Calu3 (cell line): ENCODE measurements at regions not wholly inside any gene's neighbourhood (a gene's known extent, or its start where the extent isn't known, plus 50 kb on each side); places are given as distances from the start of the nearest gene placed in this dataset.

Experiments
- BruUV-seq: library from RNA; stranded (reverse); fragments of 400-500 nt; replicated peaks from 2 replicates; lab custom pipeline; 2021; lab: Mats Ljungman, UMichigan
- CTCF ChIA-PET: fragments of 300-600 bp; sonication (Branson Sonifier 250); formaldehyde crosslinking; loops from one replicate; lab custom pipeline; 2022; ENCODE audit warnings: antibody characterized with exemption; lab: Charles Lee
- DNase-seq: peaks from one replicate; pipeline ENCODE4 v3.0.0; 2022
- H3K27ac Mint-ChIP-seq: one replicate; pipeline ENCODE4 v1.8.0; 2022; ENCODE audit warnings: mixed read lengths; ENCODE audit not compliant: unreplicated experiment
- H3K27me3 Mint-ChIP-seq: one replicate; pipeline ENCODE4 v1.8.0; 2022; ENCODE audit warnings: mixed read lengths; ENCODE audit not compliant: unreplicated experiment
- H3K36me3 Mint-ChIP-seq: one replicate; pipeline ENCODE4 v1.8.0; 2022; ENCODE audit warnings: mild to moderate bottlenecking, moderate library complexity, mixed read lengths; ENCODE audit not compliant: insufficient read depth, unreplicated experiment
- H3K4me1 Mint-ChIP-seq: one replicate; pipeline ENCODE4 v1.8.0; 2022; ENCODE audit warnings: mild to moderate bottlenecking, low read depth, mixed read lengths; ENCODE audit not compliant: unreplicated experiment
- H3K4me3 Mint-ChIP-seq: one replicate; pipeline ENCODE4 v1.8.0; 2022; ENCODE audit warnings: mild to moderate bottlenecking, low read depth, moderate library complexity, mixed read lengths; ENCODE audit not compliant: unreplicated experiment
- H3K9me3 Mint-ChIP-seq: one replicate; pipeline ENCODE4 v1.8.0; 2022; ENCODE audit warnings: low read depth, mixed read lengths; ENCODE audit not compliant: unreplicated experiment
- intact Hi-C: fragments of 100-400 bp; cut with micrococcal nuclease; formaldehyde crosslinking; loops from one replicate; pipeline ENCODE4 v1.10.0; 2022; ENCODE audit not compliant: unreplicated experiment
- TF ChIP-seq, protein P1 (sequence below): fragments of 200-600 bp; IDR thresholded peaks from one replicate; pipeline ENCODE4 v1.8.0; 2022; ENCODE audit warnings: antibody characterized with exemption; ENCODE audit not compliant: unreplicated experiment

DNA sequence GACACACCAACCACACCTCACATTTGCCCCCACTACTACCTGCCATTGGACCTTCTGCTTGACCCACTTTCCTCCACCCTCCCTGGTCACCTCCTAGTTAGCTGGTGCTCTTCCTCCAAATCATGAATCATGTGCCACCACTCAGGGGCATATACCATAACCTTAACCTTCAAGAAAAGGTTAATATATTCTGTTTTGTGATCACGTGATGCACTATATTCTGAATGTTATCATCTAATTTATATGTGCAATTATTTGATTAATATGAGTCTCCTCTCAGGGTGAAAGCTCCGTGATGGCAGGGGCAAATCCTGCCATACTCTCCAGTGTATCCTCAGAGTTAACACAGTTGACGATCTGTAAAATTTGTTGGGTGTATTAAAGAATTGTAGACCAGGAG, 635.5 kb downstream of the XPNPEP1 start:
- no peak overlapping the region for H3K4me3 Mint-ChIP-seq
- H3K27me3 Mint-ChIP-seq, result no peaks in the 10 kb centered on the region
- TF ChIP-seq, protein P1, sequence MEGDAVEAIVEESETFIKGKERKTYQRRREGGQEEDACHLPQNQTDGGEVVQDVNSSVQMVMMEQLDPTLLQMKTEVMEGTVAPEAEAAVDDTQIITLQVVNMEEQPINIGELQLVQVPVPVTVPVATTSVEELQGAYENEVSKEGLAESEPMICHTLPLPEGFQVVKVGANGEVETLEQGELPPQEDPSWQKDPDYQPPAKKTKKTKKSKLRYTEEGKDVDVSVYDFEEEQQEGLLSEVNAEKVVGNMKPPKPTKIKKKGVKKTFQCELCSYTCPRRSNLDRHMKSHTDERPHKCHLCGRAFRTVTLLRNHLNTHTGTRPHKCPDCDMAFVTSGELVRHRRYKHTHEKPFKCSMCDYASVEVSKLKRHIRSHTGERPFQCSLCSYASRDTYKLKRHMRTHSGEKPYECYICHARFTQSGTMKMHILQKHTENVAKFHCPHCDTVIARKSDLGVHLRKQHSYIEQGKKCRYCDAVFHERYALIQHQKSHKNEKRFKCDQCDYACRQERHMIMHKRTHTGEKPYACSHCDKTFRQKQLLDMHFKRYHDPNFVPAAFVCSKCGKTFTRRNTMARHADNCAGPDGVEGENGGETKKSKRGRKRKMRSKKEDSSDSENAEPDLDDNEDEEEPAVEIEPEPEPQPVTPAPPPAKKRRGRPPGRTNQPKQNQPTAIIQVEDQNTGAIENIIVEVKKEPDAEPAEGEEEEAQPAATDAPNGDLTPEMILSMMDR, result no peak
- BruUV-seq, result no TSS peak
- CTCF ChIA-PET, result no interaction called here
- peaks cover 9% of the 10 kb centered on the region for H3K9me3 Mint-ChIP-seq
- H3K36me3 Mint-ChIP-seq, result no peaks in the 10 kb centered on the region
- H3K27ac Mint-ChIP-seq, result no peak overlapping the region
- intact Hi-C loops, result no loop called here
- no peaks in the 10 kb centered on the region for H3K4me1 Mint-ChIP-seq
- no peak for DNase-seq

DNA sequence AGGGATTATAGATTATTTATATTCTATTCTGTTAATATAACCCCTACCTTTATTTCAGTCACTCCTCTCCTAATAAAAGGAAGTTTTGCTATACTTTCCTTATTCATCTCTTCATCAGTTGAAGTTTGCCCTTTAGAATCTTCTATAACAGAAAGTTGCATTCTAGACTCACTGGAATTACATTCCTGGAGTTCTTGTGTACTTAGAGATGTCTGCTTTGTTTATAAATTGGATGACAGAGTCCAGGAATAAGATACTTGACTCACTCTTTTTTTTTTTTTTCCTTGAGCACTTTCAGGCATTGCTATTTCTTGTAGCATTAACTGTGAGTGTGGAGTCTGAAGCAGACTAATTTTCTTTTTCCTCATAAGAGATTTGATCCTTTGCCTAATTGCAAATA, 640.8 kb downstream of the XPNPEP1 start:
- Mint-ChIP-seq H3K27me3 (no peaks in the 10 kb centered on the region), H3K36me3 (no peaks in the 10 kb centered on the region), H3K4me3 (no peak overlapping the region), H3K9me3 (peaks cover 9% of the 10 kb centered on the region), H3K27ac (no peak overlapping the region), H3K4me1 (no peaks in the 10 kb centered on the region)
- no TSS peak for BruUV-seq
- no peak for DNase-seq
- intact Hi-C loops, result no loop called here
- CTCF ChIA-PET, result no interaction called here
- TF ChIP-seq, protein P1, result no peak

DNA sequence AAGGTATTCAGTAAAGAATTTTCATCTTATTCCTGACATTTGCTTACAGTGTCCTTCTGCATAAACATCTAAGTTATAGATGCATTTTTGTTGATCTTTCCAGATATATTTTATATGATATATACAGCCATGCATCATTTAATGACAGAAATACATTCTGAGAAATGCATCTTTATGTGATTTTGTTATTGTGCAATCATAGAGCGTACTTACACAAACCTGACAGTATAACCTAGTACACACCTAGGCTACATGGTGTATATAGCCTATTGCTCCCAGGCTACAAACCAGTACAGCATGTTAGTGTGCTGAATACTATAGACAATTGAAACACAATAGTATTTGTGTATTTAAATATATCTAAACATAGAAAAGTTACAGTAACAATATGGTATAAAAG, 642.0 kb downstream of the XPNPEP1 start:
- no TSS peak for BruUV-seq
- Mint-ChIP-seq H3K27ac (no peak overlapping the region), H3K27me3 (no peaks in the 10 kb centered on the region), H3K4me3 (no peak overlapping the region), H3K36me3 (no peaks in the 10 kb centered on the region), H3K9me3 (peaks cover 3% of the 10 kb centered on the region), H3K4me1 (no peaks in the 10 kb centered on the region)
- intact Hi-C loops, result no loop called here
- TF ChIP-seq, protein P1, result no peak
- DNase-seq, result no peak
- CTCF ChIA-PET, result no interaction called here

DNA sequence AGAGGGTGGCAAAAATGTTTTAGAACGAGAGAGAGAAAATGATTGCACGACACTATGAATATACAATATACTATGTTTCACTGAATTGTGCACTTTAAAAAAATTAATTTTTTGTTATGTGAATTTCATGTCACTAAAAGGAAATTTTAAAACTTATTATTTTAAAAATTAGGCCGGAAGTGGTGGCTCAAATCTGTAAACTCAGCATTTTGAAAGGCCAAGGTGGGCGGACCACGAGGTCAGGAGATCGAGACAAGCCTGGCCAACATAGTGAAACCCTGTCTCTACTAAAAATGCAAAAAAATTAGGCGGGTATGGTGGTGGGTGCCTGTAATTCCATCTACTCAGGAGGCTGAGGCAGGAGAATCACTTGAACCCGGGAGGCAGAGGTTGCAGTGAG, 642.5 kb downstream of the XPNPEP1 start:
- Mint-ChIP-seq H3K27ac (no peak overlapping the region), H3K27me3 (no peaks in the 10 kb centered on the region)
- no peak for DNase-seq

More for the DNA sequence above, 642.5 kb downstream of the XPNPEP1 start:
- no TSS peak for BruUV-seq
- Mint-ChIP-seq H3K9me3 (peaks cover 3% of the 10 kb centered on the region), H3K4me1 (no peaks in the 10 kb centered on the region), H3K36me3 (no peaks in the 10 kb centered on the region), H3K4me3 (no peak overlapping the region)
- CTCF ChIA-PET, result no interaction called here
- TF ChIP-seq, protein P1, result no peak
- intact Hi-C loops, result no loop called here
